Astrocyte (in vitro differentiated cells and primary cell): ENCODE measurements at regions not wholly inside any gene's neighbourhood (a gene's known extent, or its start where the extent isn't known, plus 50 kb on each side); places are given as distances from the start of the nearest gene placed in this dataset.

Source experiments
- DNase-seq: peaks from one replicate; pipeline ENCODE4 v3.0.0-alpha.2; 2010; ENCODE audit warnings: low read depth
- FAIRE-seq: peaks from 2 replicates; lab custom pipeline; 2011; peaks lifted over from hg19 to GRCh38; lab: Jason Lieb, UNC
- H2AFZ ChIP-seq: 2 replicates; pipeline ENCODE4 v1.6.0; 2012; ENCODE audit warnings: low read depth, low read length, inconsistent platforms
- H3K27ac ChIP-seq: 2 replicates; pipeline ENCODE4 v1.5.1; 2011; ENCODE audit warnings: low read depth, low read length, inconsistent platforms
- H3K27me3 ChIP-seq: 2 replicates; pipeline ENCODE4 v1.6.0; 2011; ENCODE audit warnings: low read length, inconsistent platforms; ENCODE audit not compliant: insufficient read depth
- H3K36me3 ChIP-seq: 2 replicates; pipeline ENCODE4 v1.5.1; 2011; ENCODE audit warnings: low read length, inconsistent platforms; ENCODE audit not compliant: insufficient read depth
- H3K4me1 ChIP-seq: 2 replicates; pipeline ENCODE4 v1.5.1; 2011; ENCODE audit warnings: low read length, inconsistent platforms; ENCODE audit not compliant: insufficient read depth
- H3K4me2 ChIP-seq: 2 replicates; pipeline ENCODE4 v1.6.0; 2012; ENCODE audit warnings: low read length, inconsistent platforms
- H3K4me3 ChIP-seq: 2 replicates; pipeline ENCODE4 v1.5.1; 2011; ENCODE audit warnings: low read depth, mild to moderate bottlenecking, low read length, inconsistent platforms; ENCODE audit not compliant: insufficient read depth
- H3K79me2 ChIP-seq: 2 replicates; pipeline ENCODE4 v1.6.0; 2012; ENCODE audit warnings: mild to moderate bottlenecking, low read length, inconsistent platforms; ENCODE audit not compliant: insufficient read depth
- H3K9ac ChIP-seq: 2 replicates; pipeline ENCODE4 v1.6.0; 2012; ENCODE audit warnings: mild to moderate bottlenecking, low read length, inconsistent platforms
- H3K9me3 ChIP-seq: 2 replicates; pipeline ENCODE4 v1.5.1; 2012; ENCODE audit warnings: low read depth, mild to moderate bottlenecking, low read length, inconsistent platforms; ENCODE audit not compliant: insufficient read depth
- H4K20me1 ChIP-seq: 2 replicates; pipeline ENCODE4 v1.6.0; 2012; ENCODE audit warnings: low read length, inconsistent platforms; ENCODE audit not compliant: insufficient read depth
- H3K27ac Mint-ChIP-seq: one replicate; pipeline ENCODE4 v1.8.0; 2021; ENCODE audit warnings: mild to moderate bottlenecking, mixed read lengths; ENCODE audit not compliant: unreplicated experiment
- H3K27me3 Mint-ChIP-seq: one replicate; pipeline ENCODE4 v1.8.0; 2021; ENCODE audit warnings: low read depth, mixed read lengths; ENCODE audit not compliant: unreplicated experiment
- H3K36me3 Mint-ChIP-seq: one replicate; pipeline ENCODE4 v1.8.0; 2021; ENCODE audit warnings: low read depth, mixed read lengths; ENCODE audit not compliant: unreplicated experiment
- H3K4me1 Mint-ChIP-seq: one replicate; pipeline ENCODE4 v1.8.0; 2021; ENCODE audit warnings: low read depth, mixed read lengths; ENCODE audit not compliant: unreplicated experiment
- H3K4me3 Mint-ChIP-seq: one replicate; pipeline ENCODE4 v1.8.0; 2021; ENCODE audit warnings: mild to moderate bottlenecking, moderate library complexity, mixed read lengths; ENCODE audit not compliant: unreplicated experiment
- H3K9me3 Mint-ChIP-seq: one replicate; pipeline ENCODE4 v1.8.0; 2021; ENCODE audit warnings: mild to moderate bottlenecking, mixed read lengths; ENCODE audit not compliant: unreplicated experiment
- EZH2 ChIP-seq: IDR thresholded peaks from 2 replicates; pipeline ENCODE4 v1.6.1; 2012; ENCODE audit warnings: mild to moderate bottlenecking, low read length, inconsistent platforms; ENCODE audit not compliant: insufficient read depth
- TF ChIP-seq, protein P1 (sequence below): IDR thresholded peaks from 2 replicates; pipeline ENCODE4 v1.5.1; 2011; ENCODE audit warnings: low read depth, mild to moderate bottlenecking, inconsistent platforms, low read length, moderate library complexity; ENCODE audit not compliant: insufficient read depth

DNA sequence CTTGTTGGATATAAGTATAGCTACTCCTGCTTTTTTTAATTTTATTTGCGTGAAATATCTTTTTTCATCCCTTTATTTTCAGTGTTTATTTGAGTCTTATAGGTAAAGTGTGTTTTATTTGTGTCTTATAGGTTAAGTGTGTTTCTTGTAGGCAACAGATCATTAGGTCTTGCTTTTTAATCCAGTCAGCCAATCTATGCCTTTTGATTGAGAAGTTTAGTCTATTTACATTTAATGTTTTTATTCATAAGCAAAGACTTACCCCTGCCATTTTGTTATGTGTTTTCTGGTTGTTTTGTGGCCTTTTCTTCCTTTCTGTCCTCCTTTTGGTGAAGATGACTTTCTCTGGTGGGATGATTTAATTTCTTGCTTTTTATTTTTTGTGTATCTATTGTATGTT is 232.0 kb downstream of the RAP2B start:
- Histone ChIP-seq H3K27ac (no peak overlapping the region), H3K9me3 (no peaks in the 10 kb centered on the region), H4K20me1 (no peaks in the 10 kb centered on the region), H3K27me3 (no peaks in the 10 kb centered on the region), H3K36me3 (no peaks in the 10 kb centered on the region), H3K4me2 (no peak overlapping the region), H3K9ac (no peak overlapping the region), H3K4me1 (no peaks in the 10 kb centered on the region), H2AFZ (no peak overlapping the region), H3K4me3 (no peak overlapping the region), H3K79me2 (no peaks in the 10 kb centered on the region)
- Mint-ChIP-seq H3K36me3 (no peaks in the 10 kb centered on the region), H3K4me1 (peaks cover 7% of the 10 kb centered on the region), H3K27ac (no peak overlapping the region), H3K9me3 (peaks cover 15% of the 10 kb centered on the region), H3K27me3 (no peaks in the 10 kb centered on the region), H3K4me3 (no peak overlapping the region)
- TF ChIP-seq, protein P1, sequence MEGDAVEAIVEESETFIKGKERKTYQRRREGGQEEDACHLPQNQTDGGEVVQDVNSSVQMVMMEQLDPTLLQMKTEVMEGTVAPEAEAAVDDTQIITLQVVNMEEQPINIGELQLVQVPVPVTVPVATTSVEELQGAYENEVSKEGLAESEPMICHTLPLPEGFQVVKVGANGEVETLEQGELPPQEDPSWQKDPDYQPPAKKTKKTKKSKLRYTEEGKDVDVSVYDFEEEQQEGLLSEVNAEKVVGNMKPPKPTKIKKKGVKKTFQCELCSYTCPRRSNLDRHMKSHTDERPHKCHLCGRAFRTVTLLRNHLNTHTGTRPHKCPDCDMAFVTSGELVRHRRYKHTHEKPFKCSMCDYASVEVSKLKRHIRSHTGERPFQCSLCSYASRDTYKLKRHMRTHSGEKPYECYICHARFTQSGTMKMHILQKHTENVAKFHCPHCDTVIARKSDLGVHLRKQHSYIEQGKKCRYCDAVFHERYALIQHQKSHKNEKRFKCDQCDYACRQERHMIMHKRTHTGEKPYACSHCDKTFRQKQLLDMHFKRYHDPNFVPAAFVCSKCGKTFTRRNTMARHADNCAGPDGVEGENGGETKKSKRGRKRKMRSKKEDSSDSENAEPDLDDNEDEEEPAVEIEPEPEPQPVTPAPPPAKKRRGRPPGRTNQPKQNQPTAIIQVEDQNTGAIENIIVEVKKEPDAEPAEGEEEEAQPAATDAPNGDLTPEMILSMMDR, result no peak
- no peak for TF ChIP-seq EZH2
- no peak for DNase-seq
- FAIRE-seq, result no peak

DNA sequence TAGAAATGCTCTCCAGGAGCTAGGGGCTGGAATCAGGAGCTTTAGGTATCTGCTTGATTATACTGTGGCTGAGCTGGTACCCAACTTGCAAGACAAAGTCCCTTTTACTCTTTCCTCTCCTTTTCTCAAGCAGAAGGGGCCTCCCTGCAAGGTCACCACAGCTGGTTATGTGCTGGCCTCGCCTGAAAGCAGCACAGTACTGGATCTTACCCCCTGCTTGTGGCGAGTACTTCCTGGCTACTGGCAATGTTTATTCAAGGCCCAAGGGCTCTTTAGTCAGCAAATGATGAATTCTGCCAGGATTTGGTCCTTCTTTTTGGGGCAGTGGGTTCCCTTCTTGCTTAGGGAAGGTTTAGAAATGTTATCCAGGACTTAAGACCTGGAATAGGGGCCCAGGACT is 234.6 kb downstream of the RAP2B start:
- Histone ChIP-seq H3K4me3 (no peak overlapping the region), H3K27me3 (no peaks in the 10 kb centered on the region), H3K4me2 (no peak overlapping the region), H3K9ac (no peak overlapping the region), H3K27ac (no peak overlapping the region), H2AFZ (no peak overlapping the region), H3K36me3 (no peaks in the 10 kb centered on the region), H3K79me2 (no peaks in the 10 kb centered on the region), H4K20me1 (no peaks in the 10 kb centered on the region), H3K9me3 (no peaks in the 10 kb centered on the region), H3K4me1 (no peaks in the 10 kb centered on the region)
- H3K27me3 Mint-ChIP-seq, result no peaks in the 10 kb centered on the region
- FAIRE-seq (no peak), DNase-seq (no peak)
- peaks cover 20% of the 10 kb centered on the region for H3K4me1 Mint-ChIP-seq
- no peak for TF ChIP-seq EZH2
- TF ChIP-seq, protein P1, result no peak
- H3K4me3 Mint-ChIP-seq, result no peak overlapping the region
- H3K9me3 Mint-ChIP-seq, result peaks cover 15% of the 10 kb centered on the region
- no peak overlapping the region for H3K27ac Mint-ChIP-seq
- H3K36me3 Mint-ChIP-seq, result no peaks in the 10 kb centered on the region

DNA sequence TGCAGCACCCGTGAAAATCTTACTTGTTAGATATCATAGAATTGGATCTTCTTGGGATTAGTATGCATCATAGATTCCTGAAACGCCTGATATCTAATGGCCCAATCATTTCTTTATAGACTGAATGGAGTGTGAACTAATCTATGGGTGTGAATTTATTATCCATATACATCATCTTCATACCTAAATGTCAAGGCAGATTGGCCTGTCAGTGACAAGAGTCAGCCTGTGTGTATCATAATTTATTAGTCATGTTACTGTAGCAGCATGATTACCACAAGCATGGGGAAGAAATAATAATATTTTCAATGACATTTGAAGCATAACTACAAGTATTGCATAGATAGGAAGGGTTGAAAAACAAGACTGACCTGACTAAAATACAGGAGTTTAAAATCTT is 235.8 kb downstream of the RAP2B start:
- Histone ChIP-seq H2AFZ (no peak overlapping the region), H3K9ac (no peak overlapping the region), H3K27me3 (no peaks in the 10 kb centered on the region), H3K79me2 (no peaks in the 10 kb centered on the region), H3K4me3 (no peak overlapping the region), H3K4me1 (no peaks in the 10 kb centered on the region), H3K9me3 (no peaks in the 10 kb centered on the region), H3K36me3 (no peaks in the 10 kb centered on the region), H3K27ac (no peak overlapping the region), H3K4me2 (no peak overlapping the region), H4K20me1 (no peaks in the 10 kb centered on the region)
- Mint-ChIP-seq H3K27me3 (no peaks in the 10 kb centered on the region), H3K9me3 (peaks cover 13% of the 10 kb centered on the region), H3K36me3 (no peaks in the 10 kb centered on the region), H3K4me1 (peaks cover 24% of the 10 kb centered on the region), H3K4me3 (no peak overlapping the region), H3K27ac (no peak overlapping the region)
- FAIRE-seq, result no peak
- TF ChIP-seq EZH2, result no peak
- TF ChIP-seq, protein P1, result no peak
- DNase-seq, result no peak
